ENCODE measurements at regions not wholly inside any gene's neighbourhood (a gene's known extent, or its start where the extent isn't known, plus 50 kb on each side); places are given as distances from the start of the nearest gene placed in this dataset.
A peak's percentile ranks its signal among the peaks of the same experiment; 100 is the strongest.
"Not testable (repeated sequence)": the region's sequence is repeated elsewhere in the genome, so short reads cannot be mapped to it uniquely, and the experiment has no call there.

DNA sequence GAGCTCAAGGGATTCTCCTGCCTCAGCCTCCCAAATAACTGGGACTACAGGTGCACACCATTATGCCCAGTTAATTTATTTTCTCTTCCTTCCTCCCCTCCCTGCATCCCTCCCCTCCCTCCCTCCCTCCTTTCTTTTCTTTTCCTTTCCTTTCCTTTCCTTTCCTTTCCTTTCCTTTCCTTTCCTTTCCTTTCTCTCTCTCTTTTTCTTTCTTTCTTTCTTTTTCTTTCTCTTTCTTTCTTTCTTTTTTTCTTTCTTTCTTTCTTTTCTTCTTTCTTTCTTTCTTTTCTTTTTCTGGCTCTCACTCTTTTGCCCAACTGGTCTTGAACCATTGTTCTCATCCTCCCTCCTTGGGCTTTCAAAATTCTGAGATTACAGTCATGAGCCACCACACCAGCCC is 873.0 kb upstream of the KLHL1 start:
- not testable (repeated sequence) for DNase-seq

DNA sequence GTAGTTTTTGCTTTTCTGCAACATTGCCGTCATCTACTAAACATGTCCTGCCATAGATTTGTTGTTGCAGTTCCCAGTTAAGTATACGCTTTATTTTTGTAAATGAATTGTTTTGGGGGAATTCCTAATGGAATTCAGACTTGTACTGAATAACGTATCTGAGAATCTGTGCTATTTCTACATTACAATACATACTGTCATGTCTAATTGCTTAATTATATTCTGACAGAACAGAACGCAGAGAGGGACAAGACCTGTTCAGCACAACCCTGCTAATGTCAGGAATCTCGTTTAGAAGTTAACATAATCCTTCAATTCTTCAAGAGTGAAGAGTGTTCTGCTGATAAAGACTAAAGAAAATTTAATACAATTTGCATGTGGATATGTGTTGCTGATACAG is 861.1 kb upstream of the KLHL1 start:
- no peak for DNase-seq

DNA sequence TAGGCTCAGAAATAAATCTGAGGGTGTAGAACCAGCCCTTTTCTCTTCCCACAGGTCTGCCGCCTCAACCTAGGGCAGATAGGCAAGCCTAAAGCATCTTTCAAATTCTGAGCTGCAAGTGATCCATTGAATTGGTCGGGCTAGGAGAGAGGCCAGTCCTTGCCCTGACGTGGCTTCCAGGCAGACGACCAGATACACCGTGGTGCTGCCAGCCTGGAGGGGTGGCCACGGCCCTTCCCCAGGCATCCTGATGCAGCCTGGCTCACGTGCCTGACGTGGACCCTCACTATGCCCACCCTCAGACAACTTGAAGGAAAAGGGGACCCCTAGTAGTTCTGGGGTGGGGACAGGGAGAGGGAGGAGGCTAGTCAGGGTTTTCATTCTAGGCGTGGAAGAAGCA is 859.3 kb upstream of the KLHL1 start:
- DNase-seq = no peak

DNA sequence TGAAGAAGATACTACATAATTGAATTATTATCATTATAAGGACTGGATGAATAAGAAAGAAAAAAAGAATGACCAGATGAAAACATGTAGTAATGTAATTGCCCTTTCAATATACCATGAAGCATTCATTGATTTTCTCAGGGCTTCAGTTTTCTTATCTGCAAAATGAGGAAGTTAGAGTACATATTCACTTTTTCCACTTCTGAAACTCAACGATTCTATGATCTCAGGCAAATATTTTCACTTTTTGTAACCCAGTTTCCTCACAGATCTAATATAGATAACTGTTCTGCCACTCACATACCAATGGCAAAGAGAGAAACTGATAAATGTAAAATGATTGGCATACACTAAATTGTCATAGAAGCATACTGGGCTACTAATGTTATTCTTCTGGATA is 856.6 kb upstream of the KLHL1 start:
- DNase-seq = no peak

DNA sequence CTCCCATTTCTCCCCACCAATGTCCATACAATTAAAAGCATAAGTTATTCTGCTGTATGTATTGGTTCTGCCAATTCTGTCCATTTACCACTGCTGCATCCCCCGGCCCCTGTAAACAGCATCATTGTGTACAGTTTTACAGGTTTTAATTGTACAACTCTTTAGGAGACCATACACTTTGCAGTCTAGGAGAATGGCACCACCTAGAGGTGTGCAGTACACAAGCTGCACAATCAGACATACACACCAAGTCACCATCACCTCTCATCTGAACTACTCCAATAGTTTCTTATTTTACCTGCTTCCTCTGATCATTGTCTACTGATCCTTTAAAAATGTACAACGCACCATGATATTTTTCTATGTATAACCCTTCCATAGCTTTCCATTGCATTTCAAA is 855.9 kb upstream of the KLHL1 start:
- no peak for DNase-seq

DNA sequence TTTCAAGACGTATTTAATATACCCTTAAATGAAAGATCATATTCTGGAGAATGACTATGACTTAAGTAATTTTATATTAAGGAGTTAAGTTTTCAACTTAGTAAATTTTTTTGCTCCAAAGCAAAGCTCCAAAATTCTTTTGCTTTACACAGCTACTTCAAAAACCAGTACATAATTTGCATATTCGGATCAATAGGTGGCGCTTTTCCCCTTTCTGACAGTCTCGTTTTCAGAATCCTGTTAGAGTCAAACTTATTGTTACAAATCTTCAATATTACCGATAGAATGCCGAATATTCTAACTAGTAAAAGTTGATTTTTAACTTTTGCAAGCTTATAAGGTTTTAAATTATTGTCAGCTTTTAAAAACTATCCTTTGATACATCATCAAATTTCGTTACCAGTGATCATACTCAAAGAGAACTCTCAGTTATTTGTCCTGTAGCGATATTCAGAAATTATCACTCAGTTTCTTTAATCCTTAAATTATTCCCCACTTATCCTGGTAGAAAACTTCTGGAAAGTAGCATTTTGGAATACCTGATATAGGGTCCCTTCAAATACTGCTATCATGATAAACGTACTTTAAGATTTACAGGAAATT is 852.7 kb upstream of the KLHL1 start:
- no peak for DNase-seq

DNA sequence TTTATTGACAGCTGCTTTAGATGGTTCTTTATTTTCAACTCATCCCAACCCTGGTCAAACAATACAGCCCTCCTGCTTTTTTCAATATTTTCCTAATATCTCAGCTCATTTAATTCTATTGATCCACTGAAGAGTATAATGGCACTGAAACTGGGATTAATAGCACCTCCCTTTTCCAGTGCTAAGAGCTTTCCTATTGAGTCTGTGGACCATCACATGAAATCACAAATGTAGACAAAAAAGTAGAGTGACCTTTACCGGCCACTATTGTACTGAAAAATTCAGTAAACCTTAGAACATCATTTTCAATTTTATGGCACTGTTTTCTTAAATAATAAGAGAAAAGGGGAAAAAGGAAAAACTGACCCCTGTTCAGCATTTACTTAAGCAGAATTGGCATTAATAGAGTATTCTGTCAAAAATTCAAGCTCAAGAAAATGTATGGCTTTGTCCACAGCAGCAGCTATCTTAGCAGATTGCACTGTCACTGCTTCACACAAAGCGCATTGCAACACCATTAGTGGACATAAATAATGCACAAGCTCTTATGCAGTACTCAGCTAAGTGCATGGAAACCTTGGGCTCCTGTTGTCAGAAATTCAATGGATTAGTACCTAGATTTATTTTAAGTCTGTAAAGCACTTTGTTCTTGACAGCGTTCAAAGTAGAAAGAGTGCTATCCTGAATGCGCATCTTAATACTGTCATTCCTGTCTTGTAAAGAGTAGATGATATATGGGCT is 851.0 kb upstream of the KLHL1 start:
- DNase-seq = no peak

DNA sequence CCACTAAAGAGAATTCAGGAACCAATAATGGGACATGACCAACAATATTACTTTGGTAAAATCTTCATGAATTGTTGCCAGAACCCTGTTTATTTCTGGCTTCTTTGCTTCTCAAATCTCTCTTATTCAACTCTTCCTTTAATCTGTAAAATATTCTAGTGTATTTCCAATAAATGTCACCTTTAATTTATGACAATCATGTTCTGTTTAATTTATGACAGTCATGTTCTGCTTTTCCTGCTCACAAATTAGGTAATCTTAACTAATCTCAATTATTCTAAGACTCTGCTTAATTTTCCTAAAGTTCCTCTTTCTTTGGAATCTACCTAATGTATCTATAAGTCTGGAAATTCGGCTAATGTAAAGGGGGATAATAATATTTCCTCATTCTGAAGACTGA is 847.6 kb upstream of the KLHL1 start:
- no peak for DNase-seq

DNA sequence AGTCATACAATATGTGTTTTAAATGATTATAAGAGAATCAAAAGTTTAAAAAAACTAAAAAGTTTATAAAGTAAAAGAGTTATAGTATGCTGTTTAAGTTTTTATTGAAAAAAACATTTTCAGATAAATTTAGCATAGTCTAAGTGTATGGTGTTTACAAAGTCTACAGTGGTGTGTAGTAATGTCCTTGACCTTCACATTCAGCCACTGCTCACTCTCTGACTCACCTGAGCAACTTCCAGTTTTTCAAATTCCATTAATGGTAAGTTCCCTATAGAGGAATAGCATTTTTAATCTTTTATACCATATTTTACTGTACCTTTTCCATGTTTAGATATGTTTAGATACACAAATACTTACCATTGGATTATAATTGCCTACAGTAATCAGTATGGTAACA is 842.4 kb upstream of the KLHL1 start:
- no peak for DNase-seq

DNA sequence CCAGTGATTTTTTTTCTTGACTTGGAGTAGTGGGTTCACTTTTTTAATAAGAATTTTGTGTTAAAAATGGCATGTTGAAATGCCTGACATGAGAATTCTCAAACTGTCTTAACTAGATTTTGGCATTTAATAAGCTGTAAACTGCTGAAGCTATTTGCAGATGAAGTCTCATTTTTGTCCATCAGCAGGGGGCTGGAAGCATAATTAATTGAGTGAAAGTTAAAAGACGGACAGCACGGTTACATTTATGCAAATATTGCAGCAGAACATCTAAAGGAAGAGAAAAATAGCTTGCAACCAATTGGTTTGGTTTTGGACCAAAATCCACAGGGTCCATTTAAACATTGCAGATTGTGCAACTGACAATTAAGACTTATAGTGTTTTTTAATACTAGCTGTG is 837.3 kb upstream of the KLHL1 start:
- DNase-seq = no peak

DNA sequence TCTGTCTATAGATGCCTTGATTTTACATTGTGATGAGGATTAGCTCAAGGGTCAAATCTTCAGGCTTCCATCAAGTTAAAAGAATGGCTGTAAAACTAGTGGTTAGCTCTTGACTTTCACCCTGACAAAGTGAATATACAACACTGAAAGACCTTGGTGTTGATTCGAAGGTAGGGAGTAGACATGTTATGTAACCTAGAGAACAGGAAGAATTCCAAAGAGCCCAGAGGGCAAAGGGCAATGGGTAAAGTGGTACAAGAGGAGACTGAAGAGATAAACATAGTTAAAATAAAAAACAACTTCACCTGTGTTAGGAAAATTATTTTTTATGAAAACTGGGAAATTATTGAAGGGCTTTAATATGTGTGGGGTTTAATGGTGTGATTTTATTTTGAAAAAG is 833.2 kb upstream of the KLHL1 start:
- DNase-seq = no peak

DNA sequence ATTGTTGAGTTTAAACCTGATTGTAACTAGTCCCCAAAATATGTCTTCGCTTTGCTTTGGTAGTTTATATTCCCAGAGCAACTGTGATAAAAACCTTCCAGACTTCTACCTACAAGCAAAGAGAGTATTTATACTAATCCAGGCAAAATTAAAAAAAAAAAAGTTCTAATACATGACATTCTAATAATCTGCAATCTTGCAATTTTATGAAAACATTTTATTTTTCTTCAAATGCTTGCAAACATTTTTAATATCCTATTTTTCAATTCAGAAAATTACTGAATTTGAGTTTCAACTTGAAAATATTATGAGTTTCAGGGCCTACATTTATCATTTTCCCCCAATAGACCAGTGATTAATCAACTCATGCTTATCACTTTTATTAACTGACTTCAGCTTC is 830.2 kb upstream of the KLHL1 start:
- DNase-seq = no peak

DNA sequence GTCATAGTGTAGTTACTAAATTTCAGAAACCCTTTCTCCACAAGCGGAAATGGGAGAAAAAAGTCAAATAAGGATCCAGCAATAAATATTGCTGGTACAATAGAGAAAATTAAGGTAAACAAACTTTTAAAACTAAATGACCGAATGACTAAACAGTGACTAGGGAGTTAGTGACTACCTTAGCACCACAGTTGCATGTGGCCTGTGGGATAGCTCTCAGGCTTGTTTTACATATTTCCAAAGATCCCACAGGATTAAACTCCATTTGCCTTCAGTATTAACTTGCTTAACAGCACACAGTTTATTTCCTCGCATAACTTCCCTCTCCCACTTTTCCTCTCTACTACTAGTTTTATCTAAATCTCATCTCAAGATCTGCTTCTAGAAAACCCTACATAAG is 824.3 kb upstream of the KLHL1 start:
- DNase-seq = no peak

DNA sequence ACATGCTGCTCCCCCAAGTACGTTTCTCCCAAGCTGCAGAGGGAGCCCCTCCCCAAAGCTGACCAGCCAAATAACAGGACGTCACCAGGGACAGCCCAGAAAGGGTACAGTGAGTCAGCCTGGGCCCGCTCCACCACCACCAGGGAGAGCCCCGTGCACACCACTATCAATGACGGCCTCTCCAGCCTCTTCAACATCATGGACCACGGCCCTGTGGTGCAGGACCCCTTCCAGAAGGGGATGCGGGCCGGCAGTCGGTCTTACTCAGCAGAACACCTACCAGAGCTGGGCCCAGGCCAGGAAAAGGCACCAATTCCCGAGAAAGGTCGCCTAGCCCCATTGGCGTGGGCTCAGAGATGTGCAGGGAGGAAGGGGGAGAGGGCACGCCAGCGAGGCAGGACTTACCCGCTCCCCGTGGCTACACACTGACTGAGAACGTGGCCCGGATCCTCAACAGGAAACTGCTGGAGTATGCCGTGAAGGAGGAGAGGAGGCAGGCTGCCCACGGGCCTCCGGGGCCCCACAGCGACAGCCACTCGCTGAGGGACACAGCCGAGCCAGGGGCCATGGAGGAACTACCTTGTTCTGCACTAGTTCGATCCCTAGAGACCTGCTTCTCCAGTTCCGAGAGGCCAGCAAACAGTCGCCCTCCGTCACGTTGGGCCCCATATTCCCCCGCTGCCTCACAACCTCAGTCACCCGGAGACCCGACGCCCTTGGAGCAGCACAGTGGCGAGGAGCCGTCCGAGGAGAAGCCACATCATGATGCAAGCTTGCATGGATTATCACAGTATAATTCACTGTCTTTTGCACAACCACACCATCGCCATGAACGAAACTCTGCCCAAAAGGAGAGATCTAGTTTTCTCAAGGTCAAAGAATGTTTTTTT is 815.9 kb upstream of the KLHL1 start:
- DNase-seq = no peak

DNA sequence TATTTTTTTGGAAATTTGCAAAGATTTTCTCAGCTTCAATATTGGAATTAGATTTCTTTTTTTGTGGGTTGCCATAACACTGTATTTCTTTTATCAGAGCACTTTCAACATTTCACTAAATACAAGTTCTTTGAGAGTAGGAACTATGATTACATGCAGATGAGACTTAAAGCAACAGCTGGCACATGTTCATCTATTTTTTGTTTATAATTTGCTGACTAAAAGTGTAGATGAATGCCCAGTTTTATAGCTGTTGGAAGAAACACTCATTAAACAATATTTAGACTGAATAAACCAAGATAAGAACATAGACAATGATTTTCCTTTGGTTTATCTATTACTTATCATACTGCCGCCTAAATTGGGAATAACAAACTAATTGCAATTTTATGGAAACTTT is 803.0 kb upstream of the KLHL1 start:
- no peak for DNase-seq

DNA sequence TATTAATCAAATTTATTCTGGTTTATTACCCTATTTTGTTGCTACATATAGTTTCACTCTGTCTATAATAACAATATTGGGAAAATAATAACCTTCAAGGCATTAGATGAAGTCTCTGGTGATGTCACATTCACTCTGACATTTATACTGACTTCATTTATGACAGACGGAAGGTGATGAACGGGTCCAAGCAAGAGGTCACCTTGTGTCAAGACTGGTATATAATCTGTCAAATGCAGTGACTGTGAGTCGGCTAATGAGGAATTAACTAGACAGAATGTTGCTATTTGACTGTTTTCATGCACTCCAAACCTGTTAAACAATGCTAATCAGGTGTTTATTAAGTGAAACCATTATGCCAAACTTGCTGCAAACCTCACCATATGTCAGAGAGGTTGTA is 800.5 kb upstream of the KLHL1 start:
- DNase-seq = no peak

DNA sequence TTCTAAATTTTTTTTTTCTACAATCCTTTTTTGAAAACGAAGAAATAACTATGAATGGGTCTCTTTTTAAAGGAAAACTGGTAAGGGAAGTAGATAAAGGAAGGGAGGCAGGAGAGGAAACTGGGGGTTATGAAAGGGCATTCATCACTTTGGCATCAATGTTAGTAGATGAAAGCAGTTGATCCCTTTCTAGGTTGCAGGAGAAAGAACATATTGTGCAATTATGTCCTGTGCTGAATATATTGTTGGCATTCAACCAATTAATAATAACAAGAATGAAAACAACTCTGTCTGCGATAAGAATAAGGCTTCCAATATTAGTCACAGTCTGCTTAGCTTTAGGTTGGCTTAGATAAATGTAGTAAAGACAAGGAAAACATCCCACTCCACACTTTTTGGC is 796.8 kb upstream of the KLHL1 start:
- peak; percentile 17 for DNase-seq

DNA sequence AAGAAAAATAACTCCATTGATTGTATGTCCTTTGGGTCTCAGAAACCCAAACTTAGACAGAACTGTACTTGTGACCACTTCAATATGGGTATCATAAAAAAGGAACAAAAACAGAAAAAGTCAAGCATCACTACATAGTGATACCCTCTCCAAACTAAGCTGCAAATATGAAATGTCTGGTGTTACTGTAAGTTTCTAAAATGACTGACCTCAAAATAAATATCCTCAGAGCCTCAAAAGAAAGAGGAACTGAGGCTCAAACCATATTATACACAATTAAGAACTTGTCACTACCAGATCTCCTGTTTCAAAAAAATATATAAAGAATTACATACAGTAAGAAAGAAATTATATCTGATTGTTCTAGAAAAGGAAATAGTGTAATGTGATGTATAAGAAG is 787.9 kb upstream of the KLHL1 start:
- no peak for DNase-seq

DNA sequence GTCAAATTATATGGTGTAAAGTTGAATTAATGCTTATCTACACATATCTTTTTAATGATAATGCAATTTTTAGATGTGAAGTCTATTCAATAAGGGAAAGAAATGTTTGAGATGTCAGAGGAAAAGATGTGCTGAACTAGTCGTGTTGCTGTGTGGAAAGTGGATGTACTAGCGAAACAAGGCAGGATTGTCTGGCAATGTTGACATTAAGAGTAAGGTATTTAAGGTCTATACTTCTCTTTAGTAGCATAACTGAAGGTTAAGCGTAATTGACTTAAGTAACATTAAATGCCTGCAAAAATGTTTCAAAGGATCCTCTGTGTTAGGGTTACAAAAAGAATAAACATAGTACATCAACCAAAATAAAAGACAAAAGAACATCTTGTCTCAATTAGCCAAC is 787.3 kb upstream of the KLHL1 start:
- DNase-seq = no peak

DNA sequence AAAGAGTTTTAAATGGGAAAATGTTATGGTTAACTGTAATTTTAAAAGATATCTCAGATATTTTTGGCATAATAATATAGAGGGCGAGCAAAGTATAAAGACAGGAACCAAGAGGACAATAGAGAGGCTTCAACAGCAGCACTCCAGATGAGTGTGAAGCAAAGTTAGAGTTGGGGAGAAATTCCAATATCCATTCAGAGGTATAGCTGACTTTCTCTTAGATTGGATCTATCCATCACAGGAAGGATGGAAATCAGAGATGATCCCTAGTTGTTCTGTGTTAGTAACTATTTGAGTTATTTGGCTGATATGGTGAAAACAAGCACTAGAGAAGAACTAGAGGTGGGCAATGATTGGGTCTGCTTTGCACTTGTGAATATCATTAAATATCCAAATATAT is 786.0 kb upstream of the KLHL1 start:
- no peak for DNase-seq

DNA sequence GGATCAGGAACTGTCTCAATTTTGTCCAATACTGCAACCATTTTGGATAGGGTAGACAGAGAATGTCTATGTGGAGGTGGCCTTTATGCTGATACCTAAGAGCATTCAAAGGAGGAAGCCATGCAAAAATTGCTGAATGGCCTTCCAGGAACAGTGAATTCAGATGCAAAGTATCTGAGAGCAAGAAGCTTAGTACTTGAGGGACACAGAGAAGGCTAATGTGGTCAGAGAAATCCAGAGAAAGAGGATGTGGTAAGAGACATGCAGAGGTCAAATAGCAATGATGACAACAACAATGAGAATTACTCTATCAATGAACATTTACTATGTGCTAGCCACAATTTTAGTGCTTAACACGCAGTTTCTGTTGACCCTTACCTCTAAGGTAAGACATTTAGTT is 785.6 kb upstream of the KLHL1 start:
- DNase-seq = no peak

DNA sequence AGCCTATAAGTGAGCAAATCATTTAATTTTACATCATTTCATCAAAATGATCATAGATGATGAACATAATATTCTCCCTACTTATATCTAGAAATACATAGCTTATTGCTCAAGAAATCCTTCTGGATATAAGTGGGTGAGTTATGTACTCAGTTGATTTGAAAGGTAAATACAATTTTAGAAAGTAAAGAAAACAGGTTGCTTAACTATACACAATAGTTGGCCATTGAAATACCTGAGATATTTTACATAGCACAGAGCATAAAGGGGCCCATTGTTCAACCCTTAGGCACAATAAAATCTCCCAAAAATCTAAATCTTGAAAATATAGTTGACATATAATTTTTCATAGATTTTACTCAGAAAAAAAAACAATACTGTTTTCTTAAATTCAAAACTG is 782.0 kb upstream of the KLHL1 start:
- no peak for DNase-seq

DNA sequence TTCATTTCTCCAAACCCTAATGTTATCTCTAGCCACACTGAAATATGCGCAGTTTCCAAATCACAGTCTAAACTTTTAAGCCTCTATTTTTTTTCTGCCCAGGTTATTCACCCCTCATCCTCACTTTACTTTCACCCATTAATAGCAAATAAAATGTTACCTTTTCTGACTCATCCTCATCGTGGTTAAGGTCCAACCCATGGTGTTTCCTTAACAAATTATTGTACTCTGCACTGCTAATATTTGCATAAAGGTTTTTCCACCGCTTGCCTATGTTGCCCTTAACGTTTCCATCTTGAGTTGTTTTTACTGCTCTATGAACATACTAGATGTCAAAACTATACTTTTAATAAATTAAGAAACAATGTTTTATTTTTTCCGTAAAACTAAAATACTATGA is 780.9 kb upstream of the KLHL1 start:
- DNase-seq = no peak

DNA sequence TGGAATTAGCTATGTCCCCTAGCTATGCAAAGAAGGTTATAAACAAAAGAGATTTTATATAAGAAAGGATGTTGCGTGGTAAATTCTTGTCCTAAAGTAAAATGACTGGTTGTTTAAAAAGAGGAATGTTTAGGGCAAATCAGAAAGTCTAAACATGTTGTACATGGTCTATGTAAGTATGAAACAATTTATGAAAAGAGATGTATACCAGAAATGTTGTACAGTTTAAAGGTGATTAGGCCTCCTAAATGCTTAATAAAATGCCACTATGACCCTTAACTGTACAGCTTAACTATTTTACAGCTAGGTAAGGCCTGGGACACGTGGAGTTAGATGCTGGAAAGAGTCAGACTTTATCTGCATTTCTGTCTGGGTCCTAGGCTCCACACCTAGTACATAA is 775.9 kb upstream of the KLHL1 start:
- DNase-seq = no peak

Measured in DMS79 treated with DMSO at 0.1 percent for 48 hours (cell line).